ENCODE measurements at regions not wholly inside any gene's neighbourhood (a gene's known extent, or its start where the extent isn't known, plus 50 kb on each side); places are given as distances from the start of the nearest gene placed in this dataset.

DNA sequence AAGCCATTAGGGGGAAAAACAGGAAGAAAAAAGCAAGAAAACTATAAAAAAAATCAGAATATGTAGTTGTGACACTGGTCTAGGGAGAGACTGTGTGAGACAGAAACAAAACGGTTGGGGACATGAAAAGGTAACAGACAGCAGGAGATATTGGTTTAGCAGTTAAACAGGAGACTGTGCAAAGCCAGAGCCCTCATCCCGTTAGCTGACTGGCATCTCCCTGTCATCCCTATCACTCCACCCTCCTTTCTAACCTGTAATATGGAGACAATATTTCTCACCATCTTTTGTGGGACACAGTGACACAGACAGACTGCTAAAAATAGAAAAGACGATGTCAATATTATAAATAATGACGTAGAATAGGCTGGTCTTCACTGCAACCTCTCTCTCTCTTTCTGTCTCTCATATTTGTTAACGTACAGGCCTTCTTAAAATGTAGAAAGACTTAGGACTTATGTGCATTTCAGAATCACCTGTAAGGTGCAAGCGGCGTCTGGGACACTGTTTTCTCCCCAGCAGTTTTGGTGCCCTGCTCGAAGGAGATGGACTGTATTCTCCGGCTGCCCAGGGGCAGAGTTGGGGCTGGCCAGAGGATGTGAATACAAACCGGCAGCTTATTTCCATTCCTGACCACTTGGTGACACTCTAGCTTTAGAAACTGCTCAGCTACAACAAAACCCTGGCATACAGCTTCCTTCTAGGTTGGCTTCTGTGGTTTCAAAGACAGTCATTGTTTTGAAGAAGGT, 190.6 kb downstream of the MAT2B start:
- H3K4me1 ChIP-seq: no peaks in the 10 kb centered on the region
- in situ Hi-C loops (cut with MboI; ENCODE audit: low sequenced_read_pairs in 4 of 4) (no loop called here), intact Hi-C loops (cut with DNase I; ENCODE audit: low total_unique reads) (no loop called here)
- H3K4me3 ChIP-seq: no peak overlapping the region
- TF ChIP-seq, protein P1, sequence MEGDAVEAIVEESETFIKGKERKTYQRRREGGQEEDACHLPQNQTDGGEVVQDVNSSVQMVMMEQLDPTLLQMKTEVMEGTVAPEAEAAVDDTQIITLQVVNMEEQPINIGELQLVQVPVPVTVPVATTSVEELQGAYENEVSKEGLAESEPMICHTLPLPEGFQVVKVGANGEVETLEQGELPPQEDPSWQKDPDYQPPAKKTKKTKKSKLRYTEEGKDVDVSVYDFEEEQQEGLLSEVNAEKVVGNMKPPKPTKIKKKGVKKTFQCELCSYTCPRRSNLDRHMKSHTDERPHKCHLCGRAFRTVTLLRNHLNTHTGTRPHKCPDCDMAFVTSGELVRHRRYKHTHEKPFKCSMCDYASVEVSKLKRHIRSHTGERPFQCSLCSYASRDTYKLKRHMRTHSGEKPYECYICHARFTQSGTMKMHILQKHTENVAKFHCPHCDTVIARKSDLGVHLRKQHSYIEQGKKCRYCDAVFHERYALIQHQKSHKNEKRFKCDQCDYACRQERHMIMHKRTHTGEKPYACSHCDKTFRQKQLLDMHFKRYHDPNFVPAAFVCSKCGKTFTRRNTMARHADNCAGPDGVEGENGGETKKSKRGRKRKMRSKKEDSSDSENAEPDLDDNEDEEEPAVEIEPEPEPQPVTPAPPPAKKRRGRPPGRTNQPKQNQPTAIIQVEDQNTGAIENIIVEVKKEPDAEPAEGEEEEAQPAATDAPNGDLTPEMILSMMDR (IDR thresholded peaks at IDR 0.05 in 4 of 5, conservative IDR thresholded peaks at IDR 0.05 in 1 of 5): no peak
- no peak for TF ChIP-seq POLR2A (IDR thresholded peaks at IDR 0.05)
- H3K27me3 ChIP-seq: no peaks in the 10 kb centered on the region
- no peaks in the 10 kb centered on the region for H3K9me3 ChIP-seq
- ATAC-seq: no peak
- H3K36me3 ChIP-seq: no peaks in the 10 kb centered on the region
- no peak for DNase-seq
- no peak overlapping the region for H3K27ac ChIP-seq

- ATAC-seq (no peak), DNase-seq (no peak)
- Histone ChIP-seq H3K36me3 (no peaks in the 10 kb centered on the region), H3K4me1 (no peaks in the 10 kb centered on the region), H3K27me3 (no peaks in the 10 kb centered on the region), H3K27ac (no peak overlapping the region), H3K4me3 (no peak overlapping the region), H3K9me3 (no peaks in the 10 kb centered on the region)
- in situ Hi-C loops (cut with MboI; ENCODE audit: low sequenced_read_pairs in 4 of 4): no loop called here
- intact Hi-C loops (cut with DNase I; ENCODE audit: low total_unique reads): no loop called here
- TF ChIP-seq, protein P1 (IDR thresholded peaks at IDR 0.05 in 4 of 5, conservative IDR thresholded peaks at IDR 0.05 in 1 of 5): no peak
- TF ChIP-seq POLR2A (IDR thresholded peaks at IDR 0.05): no peak
These were observed 191.1 kb downstream of the MAT2B start for GRCh38 chr5:163696579-163696887.

DNA sequence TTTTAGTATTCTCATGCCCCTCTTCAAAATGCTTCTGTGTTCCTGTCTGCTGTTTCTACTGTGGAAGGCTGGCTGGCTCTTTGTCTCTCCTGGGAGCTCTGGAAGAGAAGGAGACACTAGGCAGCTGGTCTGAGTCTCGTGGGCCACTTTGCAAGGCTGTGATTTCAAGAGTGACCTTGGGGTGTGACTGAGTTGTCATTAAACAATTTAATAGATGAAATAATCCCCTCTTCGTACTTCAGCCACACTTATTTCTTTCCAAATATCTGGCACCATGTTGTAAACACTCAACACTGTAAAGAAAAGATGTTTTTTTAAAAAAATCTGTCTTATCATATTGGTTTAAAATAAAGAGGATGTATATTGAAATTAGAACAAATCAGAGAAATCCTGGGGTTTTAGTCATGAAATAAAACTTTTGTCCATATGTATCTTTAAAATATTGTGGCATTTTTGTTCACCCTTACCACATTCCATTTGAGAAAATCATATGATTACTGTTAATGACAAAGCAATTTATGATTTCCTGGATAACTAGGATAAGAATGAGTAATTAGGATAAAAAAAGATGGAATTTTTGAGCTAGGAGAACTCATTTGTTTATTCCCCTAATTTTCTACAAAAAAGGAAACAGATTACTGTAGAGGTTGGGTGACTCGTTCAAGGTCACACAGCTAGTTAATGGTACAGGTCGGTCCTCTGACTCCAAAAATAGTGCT, 200.8 kb downstream of the MAT2B start:
- no peak overlapping the region for H3K27ac ChIP-seq
- no peaks in the 10 kb centered on the region for H3K36me3 ChIP-seq
- ATAC-seq (no peak), DNase-seq (no peak)
- TF ChIP-seq, protein P1 (IDR thresholded peaks at IDR 0.05 in 4 of 5, conservative IDR thresholded peaks at IDR 0.05 in 1 of 5): no peak
- TF ChIP-seq POLR2A (IDR thresholded peaks at IDR 0.05): no peak
- intact Hi-C loops (cut with DNase I; ENCODE audit: low total_unique reads) (no loop called here), in situ Hi-C loops (cut with MboI; ENCODE audit: low sequenced_read_pairs in 4 of 4) (no loop called here)
- H3K4me1 ChIP-seq: no peaks in the 10 kb centered on the region
- H3K4me3 ChIP-seq: no peak overlapping the region
- H3K9me3 ChIP-seq: no peaks in the 10 kb centered on the region
- no peaks in the 10 kb centered on the region for H3K27me3 ChIP-seq

GRCh38 chr5:163712011-163712410, 206.6 kb downstream of the MAT2B start:
- Histone ChIP-seq H3K36me3 (no peaks in the 10 kb centered on the region), H3K27me3 (no peaks in the 10 kb centered on the region), H3K9me3 (no peaks in the 10 kb centered on the region), H3K27ac (no peak overlapping the region), H3K4me3 (no peak overlapping the region), H3K4me1 (no peaks in the 10 kb centered on the region)
- in situ Hi-C loops (cut with MboI; ENCODE audit: low sequenced_read_pairs in 4 of 4): no loop called here
- ATAC-seq (no peak), DNase-seq (no peak)
- intact Hi-C loops (cut with DNase I; ENCODE audit: low total_unique reads): no loop called here
- no peak for TF ChIP-seq POLR2A (IDR thresholded peaks at IDR 0.05)
- TF ChIP-seq, protein P1 (IDR thresholded peaks at IDR 0.05 in 4 of 5, conservative IDR thresholded peaks at IDR 0.05 in 1 of 5): no peak

Measured in gastrocnemius medialis (tissue), 4 donors.